ENCODE measurements at regions not wholly inside any gene's neighbourhood (a gene's known extent, or its start where the extent isn't known, plus 50 kb on each side); places are given as distances from the start of the nearest gene placed in this dataset.

DNA sequence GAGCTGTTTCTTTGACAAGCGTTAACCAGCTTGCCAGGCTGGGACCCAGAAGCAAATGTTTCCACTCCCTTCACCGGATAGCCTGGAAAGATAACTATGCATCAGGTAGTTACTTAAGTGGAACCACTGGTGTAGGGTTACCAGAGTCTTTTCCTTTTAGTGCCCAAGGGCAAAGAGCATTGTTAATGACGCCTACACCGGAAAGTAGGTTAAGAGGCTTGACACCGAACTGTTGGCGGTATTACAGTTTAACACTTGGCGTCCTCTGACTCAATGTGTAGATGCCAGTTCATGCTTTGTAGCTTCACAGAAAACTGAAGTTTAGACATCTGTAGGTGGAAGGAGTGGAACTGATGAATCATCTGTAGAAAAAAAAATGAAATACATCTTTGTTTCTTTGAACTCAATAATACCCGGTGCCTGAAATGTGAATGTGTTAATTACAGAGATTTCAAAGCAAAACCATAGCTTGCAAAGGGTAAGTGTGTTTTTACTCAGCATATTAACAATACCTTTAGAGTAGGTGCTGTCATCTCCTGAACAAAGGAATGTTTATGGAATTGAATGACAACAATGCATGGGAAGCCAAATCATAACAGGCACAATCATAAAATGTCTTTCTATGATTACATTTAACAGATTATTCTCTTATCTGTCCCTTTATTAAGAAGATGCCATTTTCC lies 426.7 kb upstream of the SALL1 start:
- TF ChIP-seq ZNF565 (CRISPR knock-in tag; conservative IDR thresholded peaks at IDR 0.05; ENCODE audit: low read depth) (no peak), ESRRG (CRISPR knock-in tag; IDR thresholded peaks at IDR 0.05) (no peak), ZFP30 (CRISPR knock-in tag; IDR thresholded peaks at IDR 0.05) (no peak)
